CD4-positive, CD25-positive, alpha-beta regulatory T cell (primary cell): ENCODE measurements at regions not wholly inside any gene's neighbourhood (a gene's known extent, or its start where the extent isn't known, plus 50 kb on each side); places are given as distances from the start of the nearest gene placed in this dataset.

ENCODE experiments used
- ATAC-seq, 2 donors: fragments of 150-1000 bp; cut with Tn5 transposase; one replicate each; pipeline ENCODE4 v1.10.0; 2021; ENCODE audit warnings: low read depth in 2 of 2, moderate number of reproducible peaks in 2 of 2, moderate library complexity in 1 of 2
- DNase-seq, 3 donors: peaks; one replicate each; pipeline versions ENCODE4 v3.0.0 to v3.0.0-alpha.2; 2012 to 2022; ENCODE audit warnings: mixed read lengths in 1 of 3
- H3K27ac ChIP-seq: one replicate; pipeline ENCODE4 v1.7.0; 2013; ENCODE audit warnings: mild to moderate bottlenecking, low read length; ENCODE audit not compliant: insufficient read depth, poor library complexity, severe bottlenecking
- H3K27me3 ChIP-seq: one replicate; pipeline ENCODE4 v1.7.0; 2013; ENCODE audit warnings: low read length; ENCODE audit not compliant: control insufficient read depth, insufficient read depth
- H3K36me3 ChIP-seq: one replicate; pipeline ENCODE4 v1.7.0; 2013; ENCODE audit warnings: mild to moderate bottlenecking, low read length, moderate library complexity; ENCODE audit not compliant: control insufficient read depth, insufficient read depth
- H3K4me1 ChIP-seq: 2 replicates; pipeline ENCODE4 v1.7.0; 2013; ENCODE audit warnings: mild to moderate bottlenecking, low read length; ENCODE audit not compliant: insufficient read depth, control insufficient read depth, poor library complexity, severe bottlenecking
- H3K4me3 ChIP-seq: one replicate; pipeline ENCODE4 v1.7.0; 2013; ENCODE audit warnings: low read depth, mild to moderate bottlenecking, low read length, moderate library complexity
- H3K9me3 ChIP-seq, 2 experiments: 1 replicate in 1 of 2; 2 replicates in 1 of 2; pipeline ENCODE4 v1.7.0; 2013; ENCODE audit warnings: low read length in 2 of 2, mild to moderate bottlenecking in 1 of 2, moderate library complexity in 1 of 2; ENCODE audit not compliant: control insufficient read depth in 2 of 2
- H3K27ac Mint-ChIP-seq, 3 donors: one replicate each; pipeline ENCODE4 v1.8.0; 2020 to 2022; ENCODE audit warnings: mild to moderate bottlenecking in 3 of 3, mixed read lengths in 3 of 3, moderate library complexity in 2 of 3
- H3K27me3 Mint-ChIP-seq: one replicate; pipeline ENCODE4 v1.8.0; 2022; ENCODE audit warnings: mild to moderate bottlenecking, mixed read lengths
- H3K36me3 Mint-ChIP-seq: one replicate; pipeline ENCODE4 v1.8.0; 2020; ENCODE audit warnings: mixed read lengths
- H3K4me1 Mint-ChIP-seq, 4 donors: one replicate each; pipeline ENCODE4 v1.8.0; 2020 to 2022; ENCODE audit warnings: mixed read lengths in 4 of 4, mild to moderate bottlenecking in 1 of 4
- H3K4me3 Mint-ChIP-seq, 4 donors: one replicate each; pipeline ENCODE4 v1.8.0; 2020 to 2022; ENCODE audit warnings: mild to moderate bottlenecking in 4 of 4, mixed read lengths in 4 of 4, moderate library complexity in 3 of 4
- H3K9me3 Mint-ChIP-seq, 7 donors: one replicate each; pipeline ENCODE4 v1.8.0; 2020 to 2022; ENCODE audit warnings: mixed read lengths in 7 of 7, mild to moderate bottlenecking in 3 of 7, moderate library complexity in 2 of 7

DNA sequence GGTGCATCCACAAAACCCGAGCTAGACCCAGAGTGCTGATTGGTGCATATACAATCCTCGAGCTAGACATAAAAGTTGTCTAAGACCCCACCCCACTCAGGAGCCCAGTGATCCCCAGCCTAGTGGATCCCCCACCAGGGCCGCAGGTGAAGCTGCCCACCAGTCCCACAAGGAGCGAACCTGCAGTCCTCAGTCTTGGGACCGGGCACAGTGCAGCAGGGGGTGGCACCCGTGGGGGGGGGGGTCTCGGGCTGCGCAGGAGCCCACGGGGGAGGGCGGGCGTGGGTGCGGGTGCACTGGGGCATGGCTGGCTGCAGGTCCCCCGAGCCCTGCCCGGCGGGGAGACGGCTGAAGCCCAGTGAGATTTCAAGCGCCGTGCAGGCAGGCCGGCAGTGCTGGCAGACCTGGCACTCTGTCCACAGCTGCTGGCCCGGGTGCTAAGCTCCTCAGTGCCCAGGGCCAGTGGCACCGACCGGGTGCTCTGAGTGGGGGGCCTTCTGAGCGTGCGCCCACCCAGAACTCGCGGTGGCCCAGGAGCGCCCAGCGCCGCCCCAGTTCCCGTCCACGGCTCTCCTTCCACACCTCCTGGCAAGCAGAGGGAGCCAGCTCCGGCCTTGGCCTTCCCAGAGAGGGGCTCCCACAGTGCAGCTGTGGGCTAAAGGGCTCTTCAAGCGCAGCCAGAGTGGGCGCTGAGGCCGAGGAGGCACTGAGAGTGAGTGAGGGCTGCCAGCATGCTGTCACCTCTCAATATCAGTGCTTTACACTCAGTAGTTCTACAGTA lies 989.1 kb downstream of the FAM181B start:
- Mint-ChIP-seq H3K9me3 (peaks cover 0 to 5% (median 0%) of the 10 kb centered on the region in 7 donors), H3K4me3 (no peak overlapping the region), H3K4me1 (no peaks in the 10 kb centered on the region), H3K27ac (no peak overlapping the region), H3K36me3 (no peaks in the 10 kb centered on the region), H3K27me3 (no peaks in the 10 kb centered on the region)
- ATAC-seq (no peak), DNase-seq (no peak)
- Histone ChIP-seq H3K36me3 (no peaks in the 10 kb centered on the region), H3K4me1 (no peaks in the 10 kb centered on the region), H3K4me3 (no peak overlapping the region), H3K27me3 (no peaks in the 10 kb centered on the region), H3K9me3 (no peaks in the 10 kb centered on the region), H3K27ac (no peak overlapping the region)

DNA sequence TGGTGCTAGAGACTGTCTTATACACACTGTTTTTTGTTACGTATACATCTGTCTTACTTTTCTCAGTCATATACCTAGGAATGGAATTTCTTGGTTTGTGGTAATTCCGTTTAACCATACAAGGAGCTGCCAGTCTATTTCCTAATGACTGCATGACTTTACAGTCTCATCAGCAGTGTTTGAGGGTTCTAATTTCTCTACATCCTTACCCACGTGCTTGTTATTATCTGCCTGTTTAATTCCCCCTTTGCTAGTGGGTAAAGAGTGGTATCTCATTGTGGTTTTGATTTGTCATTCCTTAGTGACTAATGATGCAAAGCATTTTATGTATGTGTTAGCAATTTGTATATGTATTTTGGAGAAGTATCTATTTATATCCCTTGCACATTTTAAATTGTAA lies 1008.0 kb downstream of the FAM181B start:
- no peak for ATAC-seq

DNA sequence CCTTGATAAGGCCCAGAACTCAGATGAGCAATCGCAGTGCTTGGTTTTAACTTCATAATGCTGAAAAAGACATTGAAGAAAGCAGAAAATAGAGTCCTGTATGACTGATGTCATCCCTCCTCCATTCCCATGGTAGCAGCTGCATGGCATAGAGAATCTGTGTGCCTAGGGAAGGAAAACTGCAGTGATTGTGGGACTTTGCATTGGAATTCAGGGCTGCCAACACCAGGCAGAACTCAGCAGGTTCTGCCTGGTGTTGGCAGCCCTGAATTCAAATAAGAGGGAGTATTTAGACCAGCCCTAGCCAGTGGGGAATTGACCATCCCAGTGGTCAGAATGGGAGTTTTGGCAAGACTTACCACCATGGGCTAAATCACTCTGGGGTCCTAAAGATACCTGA lies 1016.0 kb downstream of the FAM181B start:
- Histone ChIP-seq H3K27ac (no peak overlapping the region), H3K4me1 (no peaks in the 10 kb centered on the region), H3K9me3 (no peaks in the 10 kb centered on the region), H3K4me3 (no peak overlapping the region), H3K27me3 (no peaks in the 10 kb centered on the region), H3K36me3 (no peaks in the 10 kb centered on the region)
- ATAC-seq: no peak
- Mint-ChIP-seq H3K9me3 (peaks cover 0 to 3% (median 0%) of the 10 kb centered on the region in 7 donors), H3K4me1 (no peaks in the 10 kb centered on the region), H3K36me3 (no peaks in the 10 kb centered on the region), H3K27me3 (no peaks in the 10 kb centered on the region), H3K4me3 (no peak overlapping the region), H3K27ac (no peak overlapping the region)
- DNase-seq: no peak

More for the DNA sequence above, 1008.0 kb downstream of the FAM181B start:
- H3K36me3 Mint-ChIP-seq: no peaks in the 10 kb centered on the region
- no peaks in the 10 kb centered on the region for H3K36me3 ChIP-seq
- no peak overlapping the region for H3K27ac Mint-ChIP-seq
- no peak overlapping the region for H3K4me3 ChIP-seq
- no peak overlapping the region for H3K27ac ChIP-seq
- H3K4me1 Mint-ChIP-seq: no peaks in the 10 kb centered on the region
- no peaks in the 10 kb centered on the region for H3K27me3 ChIP-seq
- DNase-seq: no peak
- H3K9me3 Mint-ChIP-seq: peaks cover 0 to 11% (median 5%) of the 10 kb centered on the region in 7 donors
- H3K4me1 ChIP-seq: no peaks in the 10 kb centered on the region
- peaks cover 4 to 14% of the 10 kb centered on the region in 2 experiments for H3K9me3 ChIP-seq
- H3K4me3 Mint-ChIP-seq: no peak overlapping the region
- H3K27me3 Mint-ChIP-seq: no peaks in the 10 kb centered on the region

DNA sequence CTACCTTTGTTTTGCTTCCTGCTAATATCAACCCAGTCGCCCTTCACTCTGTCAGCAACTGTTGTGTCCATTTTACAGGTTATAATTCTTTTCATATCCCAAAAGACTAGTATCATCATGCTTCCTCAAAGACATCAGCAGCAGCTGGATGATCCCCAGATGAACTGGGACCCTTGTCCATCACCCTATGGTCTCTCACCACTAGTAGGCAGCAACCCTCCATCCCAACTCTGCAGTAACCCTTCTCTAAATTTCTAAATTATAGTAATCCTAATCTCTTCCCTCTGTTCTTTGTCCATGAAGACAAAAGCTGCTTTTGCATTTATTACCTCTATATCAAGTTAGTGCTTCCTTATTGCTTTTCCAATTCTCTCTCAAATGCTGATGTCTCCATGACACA lies 1025.8 kb downstream of the FAM181B start:
- H3K4me3 ChIP-seq: no peak overlapping the region
- DNase-seq: no peak
- Mint-ChIP-seq H3K9me3 (peaks cover 0 to 7% (median 2%) of the 10 kb centered on the region in 7 donors), H3K36me3 (no peaks in the 10 kb centered on the region), H3K4me1 (no peaks in the 10 kb centered on the region), H3K27ac (no peak overlapping the region), H3K4me3 (no peak overlapping the region), H3K27me3 (no peaks in the 10 kb centered on the region)
- no peaks in the 10 kb centered on the region for H3K9me3 ChIP-seq
- H3K27ac ChIP-seq: no peak overlapping the region
- H3K4me1 ChIP-seq: no peaks in the 10 kb centered on the region
- no peak for ATAC-seq
- no peaks in the 10 kb centered on the region for H3K27me3 ChIP-seq
- H3K36me3 ChIP-seq: no peaks in the 10 kb centered on the region

DNA sequence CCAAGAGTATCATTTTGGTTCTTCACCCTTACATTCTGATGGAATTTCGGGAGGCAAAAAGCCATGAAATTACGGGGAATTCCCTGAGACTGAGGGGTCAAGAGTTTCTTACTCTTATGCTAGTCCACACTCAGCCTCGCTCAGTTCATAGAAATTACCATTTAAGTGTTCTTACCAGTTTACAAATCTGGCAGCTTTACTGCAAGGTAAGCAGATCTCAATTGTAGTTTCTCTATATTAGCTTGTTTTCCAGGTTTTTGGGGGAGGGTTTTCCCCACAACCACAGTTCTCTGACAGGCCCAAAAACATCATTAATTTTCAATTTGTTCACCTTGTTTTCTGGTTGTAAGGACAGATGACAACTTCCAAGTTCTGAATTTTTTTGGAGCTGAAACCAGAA lies 1028.4 kb downstream of the FAM181B start:
- H3K9me3 Mint-ChIP-seq: peaks cover 0 to 22% (median 3%) of the 10 kb centered on the region in 7 donors
- ATAC-seq (no peak), DNase-seq (no peak)
- Histone ChIP-seq H3K4me1 (no peaks in the 10 kb centered on the region), H3K9me3 (peaks cover 0 to 2% of the 10 kb centered on the region in 2 experiments), H3K4me3 (no peak overlapping the region), H3K36me3 (no peaks in the 10 kb centered on the region), H3K27me3 (no peaks in the 10 kb centered on the region), H3K27ac (no peak overlapping the region)
- no peak overlapping the region for H3K4me3 Mint-ChIP-seq
- no peak overlapping the region for H3K27ac Mint-ChIP-seq
- H3K4me1 Mint-ChIP-seq: no peaks in the 10 kb centered on the region
- no peaks in the 10 kb centered on the region for H3K27me3 Mint-ChIP-seq
- no peaks in the 10 kb centered on the region for H3K36me3 Mint-ChIP-seq

DNA sequence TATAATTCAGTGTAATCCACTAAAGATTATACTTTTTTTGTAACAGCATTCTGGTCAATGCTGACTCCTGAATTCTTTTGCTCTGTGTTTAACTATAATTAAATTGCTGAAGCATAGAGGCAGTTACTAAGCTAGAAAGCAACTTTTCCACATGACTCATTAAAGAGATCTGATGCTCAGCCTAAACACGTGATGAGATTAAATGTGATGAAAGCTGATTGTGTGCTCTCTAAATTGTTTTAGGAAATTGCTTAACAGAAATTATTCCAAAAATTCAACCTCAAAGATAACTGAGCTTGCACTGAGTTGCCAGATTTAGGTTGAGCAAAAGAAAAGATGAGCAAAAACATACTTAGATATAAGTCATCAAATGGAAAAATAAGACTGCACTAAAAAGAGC lies 1033.6 kb downstream of the FAM181B start:
- peaks cover 5 to 15% of the 10 kb centered on the region in 2 experiments for H3K9me3 ChIP-seq
- Mint-ChIP-seq H3K27ac (no peak overlapping the region), H3K9me3 (peaks cover 2 to 52% (median 13%) of the 10 kb centered on the region in 7 donors), H3K4me1 (no peaks in the 10 kb centered on the region), H3K4me3 (no peak overlapping the region), H3K27me3 (no peaks in the 10 kb centered on the region), H3K36me3 (no peaks in the 10 kb centered on the region)
- H3K4me1 ChIP-seq: no peaks in the 10 kb centered on the region
- DNase-seq: no peak
- H3K27ac ChIP-seq: no peak overlapping the region
- no peaks in the 10 kb centered on the region for H3K27me3 ChIP-seq
- no peak for ATAC-seq
- H3K4me3 ChIP-seq: no peak overlapping the region
- no peaks in the 10 kb centered on the region for H3K36me3 ChIP-seq

DNA sequence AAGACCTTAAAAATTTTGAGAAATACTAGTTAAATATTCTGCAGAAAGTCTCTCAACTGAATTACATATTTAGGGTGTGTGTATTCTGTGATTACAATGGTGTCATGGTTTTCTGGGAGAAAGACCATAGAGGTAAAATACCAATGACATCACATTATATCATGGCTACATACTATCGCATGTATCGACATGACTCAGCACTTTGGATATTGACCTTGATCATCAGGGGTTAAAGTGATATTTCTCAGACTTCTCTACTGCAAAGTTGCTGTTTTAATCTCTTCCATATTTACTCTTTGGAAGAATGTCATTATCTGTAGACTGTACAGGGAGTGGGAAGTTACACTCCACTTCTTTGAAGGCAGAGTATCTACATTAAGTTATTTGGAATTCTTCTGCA lies 1046.6 kb downstream of the FAM181B start:
- Mint-ChIP-seq H3K4me1 (no peaks in the 10 kb centered on the region), H3K4me3 (no peak overlapping the region), H3K27me3 (no peaks in the 10 kb centered on the region), H3K36me3 (no peaks in the 10 kb centered on the region), H3K9me3 (no peaks in the 10 kb centered on the region), H3K27ac (no peak overlapping the region)
- no peaks in the 10 kb centered on the region for H3K4me1 ChIP-seq
- no peak overlapping the region for H3K27ac ChIP-seq
- DNase-seq (no peak), ATAC-seq (no peak)
- no peaks in the 10 kb centered on the region for H3K27me3 ChIP-seq
- no peaks in the 10 kb centered on the region for H3K36me3 ChIP-seq
- H3K9me3 ChIP-seq: no peaks in the 10 kb centered on the region
- no peak overlapping the region for H3K4me3 ChIP-seq

DNA sequence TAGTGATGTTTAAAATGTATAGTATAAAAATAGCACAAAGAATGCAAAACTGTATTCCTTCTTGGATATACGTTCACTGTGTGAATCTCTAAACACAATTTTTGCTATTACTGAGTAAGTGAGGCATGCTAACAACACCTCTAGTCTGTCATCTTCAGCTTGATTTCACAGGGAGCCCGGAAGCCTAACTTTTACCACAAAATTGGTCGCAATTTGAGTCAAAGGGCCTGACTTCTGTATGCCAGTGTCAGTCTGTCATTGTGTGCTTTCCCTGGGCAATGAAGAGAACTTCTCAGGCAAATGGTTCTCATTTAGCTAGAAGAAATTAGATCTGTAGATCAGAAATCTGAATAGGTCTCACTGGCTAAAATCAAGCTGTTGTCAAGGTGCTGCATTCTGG lies 1059.5 kb downstream of the FAM181B start:
- Histone ChIP-seq H3K9me3 (peaks cover 0 to 4% of the 10 kb centered on the region in 2 experiments), H3K36me3 (no peaks in the 10 kb centered on the region), H3K4me1 (no peaks in the 10 kb centered on the region), H3K4me3 (no peak overlapping the region), H3K27ac (no peak overlapping the region), H3K27me3 (no peaks in the 10 kb centered on the region)
- DNase-seq (peak in 1 of 3 donors; percentile 14), ATAC-seq (no peak)
- Mint-ChIP-seq H3K27me3 (no peaks in the 10 kb centered on the region), H3K9me3 (peaks cover 0 to 5% (median 0%) of the 10 kb centered on the region in 7 donors), H3K4me1 (no peaks in the 10 kb centered on the region), H3K27ac (no peak overlapping the region), H3K4me3 (no peak overlapping the region), H3K36me3 (no peaks in the 10 kb centered on the region)
